Naive thymus-derived CD4-positive, alpha-beta T cell (primary cell): ENCODE measurements at regions not wholly inside any gene's neighbourhood (a gene's known extent, or its start where the extent isn't known, plus 50 kb on each side); places are given as distances from the start of the nearest gene placed in this dataset.

ENCODE experiments used
- ATAC-seq: fragments of 150-1000 bp; cut with Tn5 transposase; 2 replicates; pipeline ENCODE4 v1.10.0; 2021; ENCODE audit warnings: mild to moderate bottlenecking, moderate library complexity
- CTCF ChIA-PET: fragments of 350-600 bp; sonication (Branson Sonifier 250); formaldehyde crosslinking; loops from one replicate; lab custom pipeline; 2021; ENCODE audit warnings: antibody characterized with exemption; lab: Charles Lee
- POLR2A ChIA-PET: fragments of 350-600 bp; sonication (Branson Sonifier 250); formaldehyde crosslinking; loops from one replicate; lab custom pipeline; 2021; ENCODE audit warnings: antibody characterized with exemption, inconsistent platforms; lab: Charles Lee
- DNase-seq, 9 donors: peaks; one replicate each; pipeline versions ENCODE4 v3.0.0 to v3.0.0-alpha.2; 2020 to 2022; ENCODE audit warnings: mixed read lengths in 1 of 9
- H3K27ac ChIP-seq: one replicate; pipeline ENCODE4 v1.7.0; 2013; ENCODE audit warnings: mild to moderate bottlenecking, low read depth, low read length, moderate library complexity
- H3K27me3 ChIP-seq, 2 donors: one replicate each; pipeline ENCODE4 v1.7.0; 2013; ENCODE audit warnings: low read length in 2 of 2, mild to moderate bottlenecking in 2 of 2, moderate library complexity in 2 of 2; ENCODE audit not compliant: control insufficient read depth in 2 of 2, insufficient read depth in 2 of 2
- H3K36me3 ChIP-seq, 3 experiments: 1 replicate in 2 of 3; 2 replicates in 1 of 3; pipeline ENCODE4 v1.7.0; 2013; ENCODE audit warnings: low read length in 3 of 3, mild to moderate bottlenecking in 3 of 3, moderate library complexity in 1 of 3; ENCODE audit not compliant: insufficient read depth in 3 of 3, control insufficient read depth in 2 of 3
- H3K4me1 ChIP-seq, 2 donors: one replicate each; pipeline ENCODE4 v1.7.0; 2013; ENCODE audit warnings: low read length in 2 of 2, mild to moderate bottlenecking in 2 of 2, moderate library complexity in 1 of 2; ENCODE audit not compliant: control insufficient read depth in 2 of 2, insufficient read depth in 2 of 2
- H3K4me3 ChIP-seq: 2 replicates; pipeline ENCODE4 v1.7.0; 2013; ENCODE audit warnings: mild to moderate bottlenecking, low read length
- H3K9me3 ChIP-seq, 3 experiments: 1 replicate in 2 of 3; 2 replicates in 1 of 3; pipeline ENCODE4 v1.7.0; 2013; ENCODE audit warnings: low read length in 3 of 3; ENCODE audit not compliant: control insufficient read depth in 2 of 3
- H3K27ac Mint-ChIP-seq, 9 donors: one replicate each; pipeline ENCODE4 v1.8.0; 2020 to 2022; ENCODE audit warnings: mixed read lengths in 9 of 9, mild to moderate bottlenecking in 8 of 9, moderate library complexity in 5 of 9, inconsistent platforms in 2 of 9
- H3K27me3 Mint-ChIP-seq, 5 donors: one replicate each; pipeline ENCODE4 v1.8.0; 2021 to 2022; ENCODE audit warnings: mixed read lengths in 5 of 5, mild to moderate bottlenecking in 1 of 5
- H3K36me3 Mint-ChIP-seq, 5 donors: one replicate each; pipeline ENCODE4 v1.8.0; 2020 to 2022; ENCODE audit warnings: mixed read lengths in 5 of 5, mild to moderate bottlenecking in 3 of 5, inconsistent platforms in 1 of 5
- H3K4me1 Mint-ChIP-seq, 7 donors: one replicate each; pipeline ENCODE4 v1.8.0; 2020 to 2022; ENCODE audit warnings: mixed read lengths in 7 of 7, mild to moderate bottlenecking in 3 of 7, inconsistent platforms in 1 of 7
- H3K4me3 Mint-ChIP-seq, 10 donors: one replicate each; pipeline ENCODE4 v1.8.0; 2020 to 2022; ENCODE audit warnings: mild to moderate bottlenecking in 10 of 10, mixed read lengths in 10 of 10, moderate library complexity in 6 of 10, inconsistent platforms in 2 of 10
- H3K9me3 Mint-ChIP-seq, 11 donors: one replicate each; pipeline ENCODE4 v1.8.0; 2020 to 2022; ENCODE audit warnings: mixed read lengths in 11 of 11, mild to moderate bottlenecking in 4 of 11, inconsistent platforms in 1 of 11, moderate library complexity in 1 of 11
- intact Hi-C, 2 donors: fragments of 100-400 bp; cut with micrococcal nuclease; formaldehyde crosslinking; loops; one replicate each; pipeline ENCODE4 v1.15.1; 2023

- DNase-seq (no peak), ATAC-seq (no peak)
- H3K27me3 Mint-ChIP-seq: peaks cover 0 to 21% (median 0%) of the 10 kb centered on the region in 5 donors
- no peaks in the 10 kb centered on the region for H3K36me3 ChIP-seq
- intact Hi-C loops: no loop called here
- ChIA-PET CTCF (no interaction called here), POLR2A (no interaction called here)
- H3K4me1 ChIP-seq: no peaks in the 10 kb centered on the region
- no peaks in the 10 kb centered on the region for H3K27me3 ChIP-seq
- H3K36me3 Mint-ChIP-seq: no peaks in the 10 kb centered on the region
- H3K4me3 Mint-ChIP-seq: no peak overlapping the region
- no peak overlapping the region for H3K4me3 ChIP-seq
- H3K9me3 ChIP-seq: no peaks in the 10 kb centered on the region
- H3K4me1 Mint-ChIP-seq: peaks cover 0 to 3% (median 0%) of the 10 kb centered on the region in 7 donors
- no peak overlapping the region for H3K27ac Mint-ChIP-seq
- no peak overlapping the region for H3K27ac ChIP-seq
- H3K9me3 Mint-ChIP-seq: peaks cover 0 to 2% (median 0%) of the 10 kb centered on the region in 11 donors
Measured at GRCh38 chr10:3400348-3400747, 227.8 kb upstream of the PITRM1 start.

GRCh38 chr10:3399756-3400155, 227.2 kb upstream of the PITRM1 start:
- H3K9me3 Mint-ChIP-seq: peaks cover 0 to 3% (median under 1%) of the 10 kb centered on the region in 11 donors
- no peaks in the 10 kb centered on the region for H3K36me3 ChIP-seq
- no peaks in the 10 kb centered on the region for H3K4me1 ChIP-seq
- H3K27ac Mint-ChIP-seq: no peak overlapping the region
- H3K4me1 Mint-ChIP-seq: peaks cover 0 to 3% (median 0%) of the 10 kb centered on the region in 7 donors
- no peak overlapping the region for H3K4me3 ChIP-seq
- H3K9me3 ChIP-seq: no peaks in the 10 kb centered on the region
- DNase-seq: no peak
- no peak for ATAC-seq
- intact Hi-C loops: no loop called here
- ChIA-PET CTCF (no interaction called here), POLR2A (no interaction called here)
- H3K27me3 Mint-ChIP-seq: peaks cover 0 to 19% (median 0%) of the 10 kb centered on the region in 5 donors
- peaks cover 0 to under 1% (median 0%) of the 10 kb centered on the region in 5 donors for H3K36me3 Mint-ChIP-seq
- no peak overlapping the region for H3K4me3 Mint-ChIP-seq
- no peak overlapping the region for H3K27ac ChIP-seq
- H3K27me3 ChIP-seq: no peaks in the 10 kb centered on the region

GRCh38 chr10:3398825-3399646, 226.5 kb upstream of the PITRM1 start:
- Mint-ChIP-seq H3K9me3 (peaks cover 0 to 9% (median 2%) of the 10 kb centered on the region in 11 donors), H3K27ac (no peak overlapping the region), H3K4me1 (peaks cover 0 to 3% (median 0%) of the 10 kb centered on the region in 7 donors), H3K4me3 (no peak overlapping the region), H3K36me3 (peaks cover 0 to 6% (median 0%) of the 10 kb centered on the region in 5 donors), H3K27me3 (peaks cover 0 to 21% (median 7%) of the 10 kb centered on the region in 5 donors)
- ATAC-seq (no peak), DNase-seq (no peak)
- intact Hi-C loops: no loop called here
- Histone ChIP-seq H3K9me3 (no peaks in the 10 kb centered on the region), H3K4me1 (no peaks in the 10 kb centered on the region), H3K27me3 (no peaks in the 10 kb centered on the region), H3K36me3 (no peaks in the 10 kb centered on the region), H3K4me3 (no peak overlapping the region), H3K27ac (no peak overlapping the region)
- CTCF ChIA-PET: no interaction called here
- POLR2A ChIA-PET: no interaction called here

- H3K4me3 Mint-ChIP-seq: no peak overlapping the region
- no peak overlapping the region for H3K27ac Mint-ChIP-seq
- no peaks in the 10 kb centered on the region for H3K4me1 Mint-ChIP-seq
- CTCF ChIA-PET: no interaction called here
- no peaks in the 10 kb centered on the region for H3K4me1 ChIP-seq
- H3K27me3 Mint-ChIP-seq: peaks cover 0 to 20% (median 8%) of the 10 kb centered on the region in 5 donors
- no peaks in the 10 kb centered on the region for H3K36me3 ChIP-seq
- H3K27me3 ChIP-seq: no peaks in the 10 kb centered on the region
- peaks cover 0 to 9% (median 3%) of the 10 kb centered on the region in 11 donors for H3K9me3 Mint-ChIP-seq
- H3K9me3 ChIP-seq: no peaks in the 10 kb centered on the region
- H3K27ac ChIP-seq: no peak overlapping the region
- POLR2A ChIA-PET: no interaction called here
- intact Hi-C loops: no loop called here
- H3K4me3 ChIP-seq: no peak overlapping the region
- ATAC-seq (no peak), DNase-seq (no peak)
- peaks cover 0 to 6% (median 0%) of the 10 kb centered on the region in 5 donors for H3K36me3 Mint-ChIP-seq
Measured at GRCh38 chr10:3397846-3398245, 225.3 kb upstream of the PITRM1 start.

GRCh38 chr10:3397231-3397630, 224.6 kb upstream of the PITRM1 start:
- CTCF ChIA-PET: no interaction called here
- H3K36me3 Mint-ChIP-seq: peaks cover 0 to 6% (median 0%) of the 10 kb centered on the region in 5 donors
- H3K4me1 Mint-ChIP-seq: no peaks in the 10 kb centered on the region
- H3K4me3 Mint-ChIP-seq: no peak overlapping the region
- H3K9me3 ChIP-seq: no peaks in the 10 kb centered on the region
- DNase-seq: no peak
- peaks cover 0 to 25% (median 8%) of the 10 kb centered on the region in 5 donors for H3K27me3 Mint-ChIP-seq
- H3K36me3 ChIP-seq: no peaks in the 10 kb centered on the region
- no peaks in the 10 kb centered on the region for H3K27me3 ChIP-seq
- peaks cover 0 to 9% (median 3%) of the 10 kb centered on the region in 11 donors for H3K9me3 Mint-ChIP-seq
- POLR2A ChIA-PET: no interaction called here
- no peak overlapping the region for H3K27ac Mint-ChIP-seq
- H3K4me1 ChIP-seq: no peaks in the 10 kb centered on the region
- no peak overlapping the region for H3K27ac ChIP-seq
- ATAC-seq: no peak
- intact Hi-C loops: no loop called here
- H3K4me3 ChIP-seq: no peak overlapping the region

GRCh38 chr10:3396116-3396515, 223.5 kb upstream of the PITRM1 start:
- no peaks in the 10 kb centered on the region for H3K4me1 ChIP-seq
- no peak overlapping the region for H3K27ac ChIP-seq
- H3K4me3 Mint-ChIP-seq: no peak overlapping the region
- no peaks in the 10 kb centered on the region for H3K27me3 ChIP-seq
- H3K9me3 ChIP-seq: no peaks in the 10 kb centered on the region
- H3K27me3 Mint-ChIP-seq: peaks cover 0 to 34% (median 8%) of the 10 kb centered on the region in 5 donors
- POLR2A ChIA-PET: no interaction called here
- H3K27ac Mint-ChIP-seq: no peak overlapping the region
- no peak for ATAC-seq
- peaks cover 0 to 6% (median 0%) of the 10 kb centered on the region in 5 donors for H3K36me3 Mint-ChIP-seq
- H3K4me3 ChIP-seq: no peak overlapping the region
- H3K9me3 Mint-ChIP-seq: peaks cover 0 to 9% (median 3%) of the 10 kb centered on the region in 11 donors
- H3K4me1 Mint-ChIP-seq: no peaks in the 10 kb centered on the region
- DNase-seq: no peak
- CTCF ChIA-PET: interaction anchor here (0.6 to 0.7 kb wide), 2 partner anchors 138 to 192 kb away, joined by 3 to 4 read pairs; no protein-coding TSS in a partner anchor
- intact Hi-C loops: no loop called here
- H3K36me3 ChIP-seq: no peaks in the 10 kb centered on the region
